ENCODE measurements at regions not wholly inside any gene's neighbourhood (a gene's known extent, or its start where the extent isn't known, plus 50 kb on each side); places are given as distances from the start of the nearest gene placed in this dataset.

DNA sequence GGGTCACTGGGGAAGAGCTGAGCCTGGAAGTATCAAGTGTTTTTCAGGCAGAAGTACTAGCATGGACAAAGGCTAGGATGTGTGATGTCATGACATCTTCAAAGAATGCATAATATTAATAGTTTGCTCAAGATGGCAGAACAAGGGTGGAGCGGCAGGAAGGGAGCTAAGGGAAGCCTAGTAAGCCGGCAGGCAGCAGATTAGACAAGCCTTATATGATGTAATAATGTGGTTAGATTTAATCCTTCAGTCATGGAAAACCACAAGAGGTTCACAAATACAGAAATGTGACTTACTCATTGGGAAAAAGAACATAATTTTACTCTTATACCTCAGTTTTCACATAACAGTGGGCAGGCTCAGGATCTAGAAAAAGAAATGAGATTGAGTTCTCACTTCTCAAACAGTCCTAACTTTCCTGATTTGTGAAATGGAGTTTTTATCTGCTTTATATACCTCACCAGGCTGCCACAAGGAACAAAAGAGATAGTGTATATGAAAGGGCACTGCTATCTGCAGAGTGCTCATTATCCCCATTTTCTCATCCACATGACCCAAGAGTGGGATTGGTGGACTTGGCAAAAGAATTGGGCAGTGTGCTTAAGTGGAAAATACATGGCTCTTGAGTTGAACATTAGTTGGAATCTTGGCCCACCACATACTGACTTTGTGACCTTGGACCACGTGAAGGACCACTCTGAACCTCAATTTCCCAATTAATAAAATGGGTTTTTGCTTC is 89.1 kb upstream of the LHCGR start:
- H3K27ac ChIP-seq: no peak overlapping the region
- DNase-seq (no peak), ATAC-seq (no peak)
- no peaks in the 10 kb centered on the region for H3K4me1 ChIP-seq
- no peaks in the 10 kb centered on the region for H3K27me3 ChIP-seq (ENCODE audit: low read depth)
- H3K4me3 ChIP-seq: no peak overlapping the region
- H3K9me3 ChIP-seq: no peaks in the 10 kb centered on the region
- TF ChIP-seq, protein P1, sequence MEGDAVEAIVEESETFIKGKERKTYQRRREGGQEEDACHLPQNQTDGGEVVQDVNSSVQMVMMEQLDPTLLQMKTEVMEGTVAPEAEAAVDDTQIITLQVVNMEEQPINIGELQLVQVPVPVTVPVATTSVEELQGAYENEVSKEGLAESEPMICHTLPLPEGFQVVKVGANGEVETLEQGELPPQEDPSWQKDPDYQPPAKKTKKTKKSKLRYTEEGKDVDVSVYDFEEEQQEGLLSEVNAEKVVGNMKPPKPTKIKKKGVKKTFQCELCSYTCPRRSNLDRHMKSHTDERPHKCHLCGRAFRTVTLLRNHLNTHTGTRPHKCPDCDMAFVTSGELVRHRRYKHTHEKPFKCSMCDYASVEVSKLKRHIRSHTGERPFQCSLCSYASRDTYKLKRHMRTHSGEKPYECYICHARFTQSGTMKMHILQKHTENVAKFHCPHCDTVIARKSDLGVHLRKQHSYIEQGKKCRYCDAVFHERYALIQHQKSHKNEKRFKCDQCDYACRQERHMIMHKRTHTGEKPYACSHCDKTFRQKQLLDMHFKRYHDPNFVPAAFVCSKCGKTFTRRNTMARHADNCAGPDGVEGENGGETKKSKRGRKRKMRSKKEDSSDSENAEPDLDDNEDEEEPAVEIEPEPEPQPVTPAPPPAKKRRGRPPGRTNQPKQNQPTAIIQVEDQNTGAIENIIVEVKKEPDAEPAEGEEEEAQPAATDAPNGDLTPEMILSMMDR (IDR thresholded peaks at IDR 0.05): no peak
- intact Hi-C loops (cut with DNase I): no loop called here
- no peaks in the 10 kb centered on the region for H3K36me3 ChIP-seq

DNA sequence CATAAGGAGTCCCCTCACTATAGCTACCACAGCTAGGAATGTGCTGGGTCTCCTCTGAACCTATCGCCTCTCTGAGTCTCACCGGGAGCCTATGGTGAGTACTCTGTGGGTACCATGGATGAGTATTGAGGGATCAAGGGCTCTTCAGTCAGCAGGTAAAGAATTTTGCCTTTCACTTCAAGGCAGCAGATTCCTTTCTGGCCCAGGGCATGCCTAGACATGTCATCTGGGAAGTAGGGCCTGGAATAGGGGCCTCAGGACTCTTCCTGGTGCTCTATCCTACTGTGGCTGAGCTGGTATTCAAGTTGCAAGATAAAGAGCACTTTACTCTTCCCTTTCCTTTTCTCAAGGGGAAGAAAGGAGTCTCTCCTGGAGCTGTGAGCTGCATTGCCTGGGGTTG is 85.6 kb upstream of the LHCGR start:
- no peak for ATAC-seq
- Histone ChIP-seq H3K9me3 (no peaks in the 10 kb centered on the region), H3K4me1 (no peaks in the 10 kb centered on the region), H3K4me3 (no peak overlapping the region), H3K27me3 (ENCODE audit: low read depth) (no peaks in the 10 kb centered on the region), H3K36me3 (no peaks in the 10 kb centered on the region), H3K27ac (no peak overlapping the region)
- no peak for DNase-seq
- TF ChIP-seq, protein P1 (IDR thresholded peaks at IDR 0.05): no peak
- intact Hi-C loops (cut with DNase I): no loop called here

DNA sequence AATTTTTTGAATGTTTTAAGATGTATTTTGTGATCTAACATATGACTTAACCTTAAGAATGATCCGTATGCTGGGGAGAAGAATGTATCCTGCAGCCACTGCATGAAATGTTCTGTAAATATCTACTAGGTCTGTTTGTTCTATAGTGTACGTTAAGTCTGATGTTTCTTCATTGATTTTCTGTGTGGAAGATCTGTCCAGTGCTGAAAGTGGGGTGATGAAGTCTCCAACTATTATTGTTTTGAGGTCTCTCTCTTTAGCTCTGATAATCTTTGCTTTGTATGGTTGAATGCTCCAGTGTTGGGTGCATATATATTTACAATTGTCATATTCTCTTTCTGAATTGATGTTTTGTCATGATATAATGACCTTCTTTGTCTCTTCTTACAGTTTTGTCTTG is 82.5 kb upstream of the LHCGR start:
- no peak for DNase-seq
- TF ChIP-seq, protein P1 (IDR thresholded peaks at IDR 0.05): no peak
- intact Hi-C loops (cut with DNase I): no loop called here

DNA sequence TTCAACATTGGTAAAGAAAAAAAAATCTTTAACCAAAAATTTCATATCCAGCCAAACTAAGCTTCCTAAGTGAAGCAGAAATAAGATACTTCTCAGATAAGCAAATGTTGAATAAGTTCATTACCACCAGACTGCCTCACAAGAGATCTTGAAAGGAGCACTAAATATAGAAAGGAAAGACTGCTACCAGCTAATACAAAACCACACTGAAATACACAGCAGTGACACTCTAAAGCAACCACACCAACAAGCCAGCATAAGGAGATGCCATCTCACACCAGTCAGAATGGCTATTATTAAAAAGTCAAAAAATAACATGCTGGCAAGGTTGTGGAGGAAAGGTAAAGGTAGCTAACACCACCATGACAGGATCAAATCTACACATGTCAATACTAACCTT is 74.0 kb upstream of the LHCGR start:
- intact Hi-C loops (cut with DNase I): no loop called here
- DNase-seq (no peak), ATAC-seq (no peak)
- TF ChIP-seq, protein P1 (IDR thresholded peaks at IDR 0.05): no peak
- Histone ChIP-seq H3K4me3 (no peak overlapping the region), H3K27me3 (ENCODE audit: low read depth) (peaks cover 4% of the 10 kb centered on the region), H3K9me3 (no peaks in the 10 kb centered on the region), H3K4me1 (no peaks in the 10 kb centered on the region), H3K27ac (no peak overlapping the region), H3K36me3 (no peaks in the 10 kb centered on the region)

More for the DNA sequence above, 82.5 kb upstream of the LHCGR start:
- Histone ChIP-seq H3K9me3 (no peaks in the 10 kb centered on the region), H3K36me3 (no peaks in the 10 kb centered on the region), H3K27me3 (ENCODE audit: low read depth) (no peaks in the 10 kb centered on the region), H3K27ac (no peak overlapping the region), H3K4me3 (no peak overlapping the region), H3K4me1 (no peaks in the 10 kb centered on the region)
- no peak for ATAC-seq

DNA sequence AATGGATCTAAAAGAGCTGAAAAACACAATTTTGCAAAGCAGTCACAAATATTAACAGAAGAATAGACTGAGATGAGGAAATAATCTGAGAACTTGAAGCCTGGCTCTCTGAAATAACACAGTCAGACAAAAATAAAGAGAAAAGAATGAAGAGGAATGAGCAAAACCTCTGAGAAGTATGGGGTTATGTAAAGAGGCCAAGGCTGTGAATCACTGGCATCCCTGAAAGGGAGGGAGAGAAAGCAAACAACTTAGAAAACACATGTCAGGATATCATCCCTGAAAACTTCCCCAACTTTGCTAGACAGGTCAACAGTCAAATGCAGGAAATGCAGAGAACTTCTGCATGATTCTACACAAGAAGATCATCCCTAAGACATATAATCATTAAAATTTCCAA is 73.5 kb upstream of the LHCGR start:
- no peak overlapping the region for H3K4me3 ChIP-seq
- peaks cover 4% of the 10 kb centered on the region for H3K27me3 ChIP-seq (ENCODE audit: low read depth)
- no peak overlapping the region for H3K27ac ChIP-seq
- H3K9me3 ChIP-seq: no peaks in the 10 kb centered on the region
- TF ChIP-seq, protein P1 (IDR thresholded peaks at IDR 0.05): no peak
- H3K36me3 ChIP-seq: no peaks in the 10 kb centered on the region
- H3K4me1 ChIP-seq: no peaks in the 10 kb centered on the region
- ATAC-seq (no peak), DNase-seq (no peak)
- intact Hi-C loops (cut with DNase I): no loop called here

Measured in lower lobe of right lung (tissue), 2 donors.